Fibroblast of the aortic adventitia (primary cell): ENCODE measurements at regions not wholly inside any gene's neighbourhood (a gene's known extent, or its start where the extent isn't known, plus 50 kb on each side); places are given as distances from the start of the nearest gene placed in this dataset.

ENCODE experiments used
- DNase-seq: peaks from one replicate; pipeline ENCODE4 v3.0.0-alpha.2; 2010; ENCODE audit warnings: low read depth
- H3K4me3 ChIP-seq: 2 replicates; pipeline ENCODE4 v1.5.1; 2011; ENCODE audit warnings: low read depth, mild to moderate bottlenecking, control low read depth, low read length, moderate library complexity
- TF ChIP-seq, protein P1 (sequence below): IDR thresholded peaks from 2 replicates; pipeline ENCODE4 v1.5.1; 2011; ENCODE audit warnings: mild to moderate bottlenecking, low read length, control low read depth, inconsistent platforms; ENCODE audit not compliant: insufficient read depth

DNA sequence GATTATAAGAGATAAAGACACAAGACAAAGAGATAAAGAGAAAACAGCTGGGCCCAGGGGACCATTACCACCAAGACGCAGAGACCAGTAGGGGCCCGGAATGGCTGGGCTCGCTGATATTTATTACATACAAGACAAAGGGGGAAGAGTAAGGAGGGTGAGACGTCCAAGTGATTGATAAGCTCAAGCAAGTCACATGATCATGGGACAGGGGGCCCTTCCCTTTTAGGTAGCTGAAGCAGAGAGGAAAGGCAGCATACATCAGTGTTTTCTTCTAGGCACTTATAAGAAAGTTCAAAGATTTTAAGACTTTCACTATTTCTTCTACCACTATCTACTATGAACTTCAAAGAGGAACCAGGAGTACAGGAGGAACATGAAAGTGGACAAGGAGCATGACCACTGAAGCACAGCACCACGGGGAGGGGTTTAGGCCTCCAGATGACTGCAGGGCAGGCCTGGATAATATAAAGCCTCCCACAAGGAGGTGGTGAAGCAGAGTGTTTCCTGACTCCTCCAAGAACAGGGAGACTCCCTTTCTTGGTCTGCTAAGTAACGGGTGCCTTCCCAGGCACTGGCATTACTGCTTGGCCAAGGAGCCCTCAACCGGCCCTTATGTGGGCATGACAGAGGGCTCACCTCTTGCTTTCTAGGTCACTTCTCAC lies 63.9 kb upstream of the ARL4D start:
- no peak for DNase-seq
- TF ChIP-seq, protein P1, sequence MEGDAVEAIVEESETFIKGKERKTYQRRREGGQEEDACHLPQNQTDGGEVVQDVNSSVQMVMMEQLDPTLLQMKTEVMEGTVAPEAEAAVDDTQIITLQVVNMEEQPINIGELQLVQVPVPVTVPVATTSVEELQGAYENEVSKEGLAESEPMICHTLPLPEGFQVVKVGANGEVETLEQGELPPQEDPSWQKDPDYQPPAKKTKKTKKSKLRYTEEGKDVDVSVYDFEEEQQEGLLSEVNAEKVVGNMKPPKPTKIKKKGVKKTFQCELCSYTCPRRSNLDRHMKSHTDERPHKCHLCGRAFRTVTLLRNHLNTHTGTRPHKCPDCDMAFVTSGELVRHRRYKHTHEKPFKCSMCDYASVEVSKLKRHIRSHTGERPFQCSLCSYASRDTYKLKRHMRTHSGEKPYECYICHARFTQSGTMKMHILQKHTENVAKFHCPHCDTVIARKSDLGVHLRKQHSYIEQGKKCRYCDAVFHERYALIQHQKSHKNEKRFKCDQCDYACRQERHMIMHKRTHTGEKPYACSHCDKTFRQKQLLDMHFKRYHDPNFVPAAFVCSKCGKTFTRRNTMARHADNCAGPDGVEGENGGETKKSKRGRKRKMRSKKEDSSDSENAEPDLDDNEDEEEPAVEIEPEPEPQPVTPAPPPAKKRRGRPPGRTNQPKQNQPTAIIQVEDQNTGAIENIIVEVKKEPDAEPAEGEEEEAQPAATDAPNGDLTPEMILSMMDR = no peak
- no peak overlapping the region for H3K4me3 ChIP-seq

DNA sequence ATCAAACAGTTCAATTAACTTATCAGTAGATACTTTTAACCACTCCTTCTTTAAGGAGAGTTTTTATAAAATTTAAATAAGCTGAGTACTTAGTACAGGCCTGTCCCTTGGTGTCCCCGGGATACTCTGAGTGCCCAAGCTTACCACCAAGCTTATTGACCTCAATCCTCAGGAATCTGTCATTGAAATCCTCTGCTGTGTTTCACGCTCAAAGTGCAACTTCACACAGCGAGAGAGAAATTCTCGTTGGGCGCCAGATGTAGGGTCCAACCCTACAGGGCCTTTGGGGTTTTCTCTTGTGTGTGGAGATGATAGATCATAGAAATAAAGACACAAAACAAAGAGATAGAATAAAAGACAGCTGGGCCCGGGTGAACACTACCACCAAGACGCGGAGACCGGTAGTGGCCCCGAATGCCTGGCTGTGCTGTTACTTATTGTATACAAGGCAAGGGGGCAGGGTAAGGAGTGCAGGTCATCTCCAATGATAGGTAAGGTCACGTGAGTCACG lies 65.3 kb upstream of the ARL4D start:
- no peak for DNase-seq
- no peak overlapping the region for H3K4me3 ChIP-seq
- TF ChIP-seq, protein P1 = no peak

DNA sequence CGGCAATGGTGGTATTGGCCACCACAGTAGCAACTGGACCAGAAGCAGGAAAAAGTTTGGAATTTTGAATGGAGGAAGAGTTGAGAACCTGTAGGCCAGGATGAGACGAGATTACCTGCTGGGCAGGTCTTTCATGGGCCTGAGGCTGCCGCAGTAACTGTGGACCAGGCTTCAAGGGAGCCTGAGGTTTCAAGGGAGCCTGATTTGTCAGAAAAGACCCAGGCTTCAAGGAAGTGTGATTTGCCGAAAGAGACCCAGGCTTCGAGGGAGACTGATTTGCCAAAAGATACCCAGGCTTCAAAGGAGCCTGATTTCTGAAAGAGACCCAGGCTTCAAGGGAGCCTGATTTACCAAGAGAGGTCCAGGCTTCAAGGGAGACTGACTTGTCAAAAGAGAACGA lies 66.6 kb upstream of the ARL4D start:
- H3K4me3 ChIP-seq = no peak overlapping the region
- TF ChIP-seq, protein P1 = no peak
- no peak for DNase-seq

DNA sequence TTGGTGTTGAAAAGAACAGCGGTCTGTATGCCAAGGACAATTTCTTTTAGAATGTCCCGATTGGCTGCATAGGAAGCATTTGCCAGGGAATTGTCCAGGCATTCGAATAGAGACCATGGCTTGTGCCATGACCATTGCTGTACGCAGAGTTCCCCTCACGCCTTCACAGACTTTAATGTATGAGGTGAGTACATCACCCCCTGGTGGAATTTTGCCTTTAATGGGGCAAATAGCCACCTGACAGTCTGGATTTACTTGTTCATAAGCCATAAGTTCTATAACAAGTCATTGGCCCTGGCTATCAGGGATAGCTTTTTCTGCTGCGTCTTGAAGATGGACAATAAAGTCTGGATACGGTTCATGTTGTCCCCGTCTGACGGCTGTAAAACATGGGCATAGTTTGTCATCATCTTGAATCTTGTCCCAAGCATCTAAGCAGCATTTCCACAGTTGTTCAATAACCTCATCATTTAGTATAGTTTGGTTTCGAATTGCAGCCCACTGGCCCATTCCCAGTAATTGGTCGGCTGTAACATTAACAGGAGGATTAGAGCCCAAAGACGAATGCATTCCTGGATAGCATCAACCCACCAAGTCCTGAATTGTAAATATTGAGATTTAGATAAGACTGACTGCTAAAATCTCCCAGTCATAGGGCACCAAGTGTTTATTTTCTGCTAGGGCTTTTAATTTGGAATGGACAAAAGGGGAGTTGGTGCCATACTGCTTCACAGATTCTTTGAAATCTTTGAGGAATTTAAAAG lies 67.7 kb upstream of the ARL4D start:
- TF ChIP-seq, protein P1 = no peak
- H3K4me3 ChIP-seq = no peak overlapping the region
- DNase-seq = no peak

DNA sequence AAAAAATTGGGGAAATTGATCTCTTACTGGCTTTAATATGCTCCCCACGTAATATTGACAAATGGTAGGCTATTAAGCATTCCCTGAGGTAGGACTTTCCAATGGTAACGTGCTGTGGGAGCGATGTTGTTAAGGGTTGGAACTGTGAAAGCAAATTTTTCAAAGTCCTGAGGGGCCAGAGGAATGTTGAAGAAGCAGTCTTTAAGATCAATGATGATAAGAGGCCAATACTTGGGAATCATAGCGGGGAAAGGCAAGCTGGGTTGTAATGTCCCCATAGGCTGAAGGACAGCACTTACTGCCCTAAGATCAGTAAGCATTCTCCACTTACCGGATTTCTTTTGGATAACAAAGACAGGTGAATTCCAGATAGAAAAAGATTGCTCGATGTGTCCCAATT lies 69.6 kb upstream of the ARL4D start:
- H3K4me3 ChIP-seq = no peak overlapping the region
- TF ChIP-seq, protein P1 = no peak
- DNase-seq = no peak

DNA sequence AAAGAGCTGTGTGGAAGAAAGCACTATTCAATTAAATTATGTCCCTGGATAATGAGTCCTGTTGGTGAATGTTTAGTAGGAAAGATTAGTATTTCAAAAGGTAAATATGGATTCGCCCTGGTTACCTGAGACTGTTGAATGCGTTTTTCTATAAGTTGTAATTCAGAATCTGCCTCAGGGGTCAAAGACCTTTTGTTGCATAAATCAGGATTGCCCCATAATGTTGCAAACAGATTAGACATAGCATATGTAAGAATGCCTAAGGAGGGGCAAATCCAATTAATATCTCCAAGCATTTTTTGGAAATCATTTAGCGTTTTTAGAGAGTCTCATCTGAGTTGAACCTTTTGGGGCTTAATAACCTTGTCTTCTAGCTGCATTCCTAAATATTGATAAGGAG lies 70.1 kb upstream of the ARL4D start:
- no peak for DNase-seq
- TF ChIP-seq, protein P1 = no peak
- H3K4me3 ChIP-seq = no peak overlapping the region
